ENCODE measurements at regions not wholly inside any gene's neighbourhood (a gene's known extent, or its start where the extent isn't known, plus 50 kb on each side); places are given as distances from the start of the nearest gene placed in this dataset.

GRCh38 chr10:121680879-121681655 lies 82.8 kb upstream of the FGFR2 start:
- H3K4me3 ChIP-seq (ENCODE audit: low read depth, low read length) = no peak overlapping the region
- DNase-seq (ENCODE audit: low read depth) = peak; percentile 11
- TF ChIP-seq CTCF (IDR thresholded peaks at IDR 0.05; ENCODE audit: insufficient read depth, low read depth, low read length) = no peak

GRCh38 chr10:121679916-121680315 lies 81.7 kb upstream of the FGFR2 start:
- TF ChIP-seq CTCF (IDR thresholded peaks at IDR 0.05; ENCODE audit: insufficient read depth, low read depth, low read length) = no peak
- no peak for DNase-seq (ENCODE audit: low read depth)
- no peak overlapping the region for H3K4me3 ChIP-seq (ENCODE audit: low read depth, low read length)

- DNase-seq (ENCODE audit: low read depth) = no peak
- H3K4me3 ChIP-seq (ENCODE audit: low read depth, low read length) = no peak overlapping the region
- TF ChIP-seq CTCF (IDR thresholded peaks at IDR 0.05; ENCODE audit: insufficient read depth, low read depth, low read length) = no peak
These were observed 80.5 kb upstream of the FGFR2 start for GRCh38 chr10:121678631-121679174.

GRCh38 chr10:121677880-121678279 lies 79.6 kb upstream of the FGFR2 start:
- TF ChIP-seq CTCF (IDR thresholded peaks at IDR 0.05; ENCODE audit: insufficient read depth, low read depth, low read length) = no peak
- DNase-seq (ENCODE audit: low read depth) = no peak
- no peak overlapping the region for H3K4me3 ChIP-seq (ENCODE audit: low read depth, low read length)

- H3K4me3 ChIP-seq (ENCODE audit: low read depth, low read length) = no peak overlapping the region
- DNase-seq (ENCODE audit: low read depth) = no peak
- TF ChIP-seq CTCF (IDR thresholded peaks at IDR 0.05; ENCODE audit: insufficient read depth, low read depth, low read length) = no peak
These were observed 77.1 kb upstream of the FGFR2 start for GRCh38 chr10:121675344-121675743.

GRCh38 chr10:121674885-121675284 lies 76.6 kb upstream of the FGFR2 start:
- no peak for DNase-seq (ENCODE audit: low read depth)
- no peak overlapping the region for H3K4me3 ChIP-seq (ENCODE audit: low read depth, low read length)
- no peak for TF ChIP-seq CTCF (IDR thresholded peaks at IDR 0.05; ENCODE audit: insufficient read depth, low read depth, low read length)

All from fibroblast of villous mesenchyme (primary cell).